ENCODE measurements at regions not wholly inside any gene's neighbourhood (a gene's known extent, or its start where the extent isn't known, plus 50 kb on each side); places are given as distances from the start of the nearest gene placed in this dataset.

DNA sequence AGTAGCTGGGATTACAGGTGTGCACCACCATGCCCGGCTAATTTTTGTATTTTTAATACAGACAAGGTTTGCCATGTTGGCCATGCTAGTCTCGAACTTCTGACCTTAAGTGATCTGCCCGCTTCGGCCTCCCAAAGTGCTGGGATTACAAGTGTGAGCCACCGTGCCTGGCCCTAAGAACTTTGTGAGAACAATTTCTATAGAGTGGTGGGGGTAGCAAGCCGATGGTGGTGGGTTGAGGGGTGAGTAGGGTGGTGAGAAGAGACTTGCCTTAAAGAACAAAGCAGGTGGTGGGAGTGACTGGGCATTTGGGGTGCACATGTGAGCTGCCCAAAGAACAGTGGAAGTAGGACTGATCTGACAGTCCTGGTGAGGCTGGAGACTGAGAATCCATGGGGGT lies 76.0 kb upstream of the ASB18 start:
- no peak for DNase-seq (ENCODE audit: low read depth)
- TF ChIP-seq MYC (IDR thresholded peaks at IDR 0.05; ENCODE audit: low read depth, low read length) (no peak), POLR2A (IDR thresholded peaks at IDR 0.05; ENCODE audit: extremely low read depth, insufficient read length) (no peak)
- TF ChIP-seq, protein P1, sequence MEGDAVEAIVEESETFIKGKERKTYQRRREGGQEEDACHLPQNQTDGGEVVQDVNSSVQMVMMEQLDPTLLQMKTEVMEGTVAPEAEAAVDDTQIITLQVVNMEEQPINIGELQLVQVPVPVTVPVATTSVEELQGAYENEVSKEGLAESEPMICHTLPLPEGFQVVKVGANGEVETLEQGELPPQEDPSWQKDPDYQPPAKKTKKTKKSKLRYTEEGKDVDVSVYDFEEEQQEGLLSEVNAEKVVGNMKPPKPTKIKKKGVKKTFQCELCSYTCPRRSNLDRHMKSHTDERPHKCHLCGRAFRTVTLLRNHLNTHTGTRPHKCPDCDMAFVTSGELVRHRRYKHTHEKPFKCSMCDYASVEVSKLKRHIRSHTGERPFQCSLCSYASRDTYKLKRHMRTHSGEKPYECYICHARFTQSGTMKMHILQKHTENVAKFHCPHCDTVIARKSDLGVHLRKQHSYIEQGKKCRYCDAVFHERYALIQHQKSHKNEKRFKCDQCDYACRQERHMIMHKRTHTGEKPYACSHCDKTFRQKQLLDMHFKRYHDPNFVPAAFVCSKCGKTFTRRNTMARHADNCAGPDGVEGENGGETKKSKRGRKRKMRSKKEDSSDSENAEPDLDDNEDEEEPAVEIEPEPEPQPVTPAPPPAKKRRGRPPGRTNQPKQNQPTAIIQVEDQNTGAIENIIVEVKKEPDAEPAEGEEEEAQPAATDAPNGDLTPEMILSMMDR (IDR thresholded peaks at IDR 0.05; ENCODE audit: low read depth, low read length) = no peak
- TF ChIP-seq, protein P2, sequence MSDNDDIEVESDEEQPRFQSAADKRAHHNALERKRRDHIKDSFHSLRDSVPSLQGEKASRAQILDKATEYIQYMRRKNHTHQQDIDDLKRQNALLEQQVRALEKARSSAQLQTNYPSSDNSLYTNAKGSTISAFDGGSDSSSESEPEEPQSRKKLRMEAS (IDR thresholded peaks at IDR 0.05; ENCODE audit: low read depth, low read length) = no peak

DNA sequence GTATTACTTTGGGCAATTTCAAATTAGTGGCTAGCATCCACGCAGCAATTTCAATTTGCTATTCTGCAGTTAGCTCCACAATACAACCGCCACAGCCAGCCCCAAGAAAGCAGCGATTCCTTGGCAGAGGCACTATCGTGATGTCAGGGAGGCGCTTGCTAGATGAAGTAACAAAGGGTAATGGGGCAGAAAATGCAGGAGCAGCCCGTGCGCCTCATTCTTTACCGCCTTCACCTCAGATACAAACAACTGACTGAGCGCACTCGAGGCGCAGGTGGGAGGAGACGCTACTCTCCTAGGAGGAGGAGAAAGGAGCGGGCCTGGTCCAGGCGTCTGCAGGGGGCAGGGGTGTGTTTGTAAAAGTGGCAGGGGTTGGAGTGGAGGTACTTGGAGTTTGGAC lies 76.9 kb upstream of the ASB18 start:
- H3K4me3 ChIP-seq (ENCODE audit: low read depth, low read length) = no peak overlapping the region
- TF ChIP-seq, protein P2 (IDR thresholded peaks at IDR 0.05; ENCODE audit: low read depth, low read length) = no peak
- DNase-seq (ENCODE audit: low read depth) = no peak

More for the DNA sequence above, 76.0 kb upstream of the ASB18 start:
- no peak overlapping the region for H3K4me3 ChIP-seq (ENCODE audit: low read depth, low read length)

DNA sequence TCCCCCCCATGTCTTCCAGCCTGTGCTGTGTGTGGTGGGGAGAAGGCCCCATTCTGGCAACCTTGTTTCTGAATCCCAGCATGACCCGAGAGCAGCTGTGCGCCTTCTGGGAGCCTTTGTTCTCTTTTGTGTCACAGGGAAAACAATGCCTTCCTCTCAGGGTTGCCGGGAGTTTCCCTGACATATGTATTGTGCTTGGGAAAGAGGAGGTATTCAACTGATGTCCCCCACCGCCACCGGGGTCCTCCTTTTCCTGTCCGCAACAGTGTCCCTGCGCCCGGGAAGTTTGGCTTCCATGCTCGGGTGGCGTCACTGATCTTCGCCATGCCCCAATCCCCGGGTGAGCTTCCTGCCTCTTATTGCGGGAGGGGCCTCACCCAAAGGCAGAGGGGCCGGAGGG lies 77.5 kb upstream of the ASB18 start:
- DNase-seq (ENCODE audit: low read depth) = no peak
- no peak overlapping the region for H3K4me3 ChIP-seq (ENCODE audit: low read depth, low read length)
- TF ChIP-seq MYC (IDR thresholded peaks at IDR 0.05; ENCODE audit: low read depth, low read length) (no peak), POLR2A (IDR thresholded peaks at IDR 0.05; ENCODE audit: extremely low read depth, insufficient read length) (no peak)
- TF ChIP-seq, protein P2 (IDR thresholded peaks at IDR 0.05; ENCODE audit: low read depth, low read length) = no peak
- TF ChIP-seq, protein P1 (IDR thresholded peaks at IDR 0.05; ENCODE audit: low read depth, low read length) = no peak

DNA sequence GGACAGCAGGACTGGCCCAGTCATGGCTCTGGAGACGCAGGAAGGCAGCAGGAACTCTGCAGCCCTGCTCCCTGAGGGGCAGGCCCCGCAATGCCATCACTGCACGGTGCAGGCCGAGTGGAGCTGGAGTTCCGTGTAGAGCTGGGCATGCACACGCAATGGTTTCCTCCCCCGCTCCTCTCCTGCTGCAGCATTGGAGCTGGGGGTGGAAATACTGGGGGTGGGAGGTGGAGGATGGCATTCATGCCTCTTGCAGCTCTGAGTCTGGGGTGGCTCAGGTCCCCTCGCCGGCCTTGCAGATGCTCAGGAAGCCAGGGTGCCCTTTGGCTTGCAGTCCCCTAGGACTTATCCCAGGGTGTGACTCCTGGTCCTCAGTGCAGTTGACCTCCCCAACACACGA lies 78.3 kb upstream of the ASB18 start:
- no peak for DNase-seq (ENCODE audit: low read depth)
- TF ChIP-seq, protein P2 (IDR thresholded peaks at IDR 0.05; ENCODE audit: low read depth, low read length) = no peak
- TF ChIP-seq POLR2A (IDR thresholded peaks at IDR 0.05; ENCODE audit: extremely low read depth, insufficient read length) = no peak
- no peak for TF ChIP-seq MYC (IDR thresholded peaks at IDR 0.05; ENCODE audit: low read depth, low read length)
- TF ChIP-seq, protein P1 (IDR thresholded peaks at IDR 0.05; ENCODE audit: low read depth, low read length) = no peak
- no peak overlapping the region for H3K4me3 ChIP-seq (ENCODE audit: low read depth, low read length)

DNA sequence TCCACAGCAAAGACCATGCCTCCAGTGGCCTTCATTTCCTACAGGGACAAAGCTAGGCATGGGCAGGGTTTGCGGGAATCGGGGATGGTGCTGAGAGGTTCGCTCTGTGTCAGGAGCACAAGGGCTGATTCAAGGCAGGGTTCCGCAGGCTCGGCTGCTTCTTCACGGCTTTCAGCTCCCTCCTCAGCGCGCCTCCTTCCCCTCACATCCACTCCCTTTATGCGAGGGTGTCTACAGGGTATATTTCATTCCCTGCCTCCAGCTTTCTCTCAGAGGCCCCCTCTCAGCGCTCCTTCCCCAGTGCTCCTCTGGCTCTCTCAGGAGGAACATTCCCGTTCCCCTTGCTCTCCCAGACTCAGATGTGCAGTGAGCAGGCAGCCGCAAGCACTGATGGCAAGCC lies 78.7 kb upstream of the ASB18 start:
- TF ChIP-seq, protein P1 (IDR thresholded peaks at IDR 0.05; ENCODE audit: low read depth, low read length) = no peak
- TF ChIP-seq POLR2A (IDR thresholded peaks at IDR 0.05; ENCODE audit: extremely low read depth, insufficient read length) = no peak
- TF ChIP-seq MYC (IDR thresholded peaks at IDR 0.05; ENCODE audit: low read depth, low read length) = no peak
- TF ChIP-seq, protein P2 (IDR thresholded peaks at IDR 0.05; ENCODE audit: low read depth, low read length) = no peak
- DNase-seq (ENCODE audit: low read depth) = no peak
- H3K4me3 ChIP-seq (ENCODE audit: low read depth, low read length) = no peak overlapping the region

DNA sequence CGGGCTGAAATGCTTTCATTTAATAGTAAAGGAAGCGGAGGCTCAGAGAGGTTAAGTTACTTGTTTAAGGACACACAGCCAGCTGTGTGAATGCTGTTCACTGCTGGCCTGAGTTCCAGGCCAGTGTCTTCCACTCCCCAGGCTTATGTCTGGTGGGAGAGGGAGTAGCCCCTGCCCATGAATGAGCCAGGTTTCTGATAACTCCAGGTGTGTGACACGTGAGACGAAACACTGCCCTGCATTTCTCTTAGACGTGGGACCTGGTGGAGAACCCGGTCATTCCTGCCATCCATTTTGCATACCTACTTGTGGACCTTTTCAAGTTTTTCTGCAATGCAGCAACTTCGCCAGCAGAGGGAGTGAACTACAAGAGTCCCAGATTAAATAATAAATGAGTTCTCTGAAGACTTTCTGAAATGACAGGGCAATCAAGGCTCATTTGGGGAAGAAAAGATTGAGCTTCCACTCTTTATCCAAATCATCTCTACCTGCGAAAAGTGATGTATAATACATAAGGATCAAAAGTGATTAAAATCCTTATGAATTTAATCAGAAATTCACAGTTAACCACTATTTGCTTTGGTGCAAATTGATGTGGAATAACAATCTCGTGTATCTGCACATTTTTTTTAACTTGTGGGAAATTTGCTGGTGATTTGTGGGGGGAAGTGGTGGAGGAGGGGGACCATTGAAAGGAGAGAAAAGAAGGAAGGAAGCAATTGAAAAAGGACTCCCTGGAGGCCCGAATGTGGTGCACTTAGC lies 79.4 kb upstream of the ASB18 start:
- TF ChIP-seq POLR2A (IDR thresholded peaks at IDR 0.05; ENCODE audit: extremely low read depth, insufficient read length) (no peak), MYC (IDR thresholded peaks at IDR 0.05; ENCODE audit: low read depth, low read length) (no peak)
- TF ChIP-seq, protein P1 (IDR thresholded peaks at IDR 0.05; ENCODE audit: low read depth, low read length) = peak; percentile 82
- TF ChIP-seq, protein P2 (IDR thresholded peaks at IDR 0.05; ENCODE audit: low read depth, low read length) = no peak
- no peak overlapping the region for H3K4me3 ChIP-seq (ENCODE audit: low read depth, low read length)
- DNase-seq (ENCODE audit: low read depth) = peak; percentile 77

Measured in NB4 (cell line).